Pancreas (tissue), 10 donors: ENCODE measurements at regions not wholly inside any gene's neighbourhood (a gene's known extent, or its start where the extent isn't known, plus 50 kb on each side); places are given as distances from the start of the nearest gene placed in this dataset.

Source experiments
- ATAC-seq, 4 donors: fragments of 200-7000 bp; cut with Tn5 transposase; one replicate each; pipeline versions ENCODE4 v1.8.0 to v1.9.1; 2020; ENCODE audit warnings: mild to moderate bottlenecking in 4 of 4, moderate library complexity in 4 of 4
- DNase-seq, 6 donors: peaks; one replicate each; pipeline ENCODE4 v3.0.0-alpha.2; 2020
- FAIRE-seq: peaks from 2 replicates; lab custom pipeline; 2012; peaks lifted over from hg19 to GRCh38; lab: Jason Lieb, UNC
- H3K27ac ChIP-seq, 4 donors: fragments of 200-600 bp; sonication (generic); 1 replicate in 3 of 4; 2 replicates in 1 of 4; pipeline versions ENCODE4 v1.5.0 to v1.8.0; 2020
- H3K27me3 ChIP-seq, 4 donors: fragments of 200-600 bp; one replicate each; pipeline ENCODE4 v1.8.0; 2021
- H3K36me3 ChIP-seq, 3 donors: fragments of 200-600 bp; sonication (generic) in 1 of 3; one replicate each; pipeline versions ENCODE4 v1.5.0 to v1.8.0; 2020 to 2021
- H3K4me1 ChIP-seq, 3 donors: fragments of 200-600 bp; one replicate each; pipeline ENCODE4 v1.8.0; 2021
- H3K4me3 ChIP-seq, 4 donors: fragments of 200-600 bp; sonication (generic) in 2 of 4; one replicate each; pipeline versions ENCODE4 v1.5.0 to v1.8.0; 2020 to 2021
- H3K9me3 ChIP-seq, 4 donors: fragments of 200-600 bp; one replicate each; pipeline ENCODE4 v1.8.0; 2021
- WGBS, 2 donors: extraction: QIAGEN DNeasy Blood & Tissue Kit; methylation state at CpG; one replicate each; pipeline ENCODE4 v1.1.7; 2013; 5-methylcytosine and 5-hydroxymethylcytosine counted together
- intact Hi-C, 3 donors: fragments of 100-400 bp; cut with DNase I; formaldehyde crosslinking; loops; one replicate each; pipeline versions ENCODE4 v1.11.1 to v1.14.2; 2022
- TF ChIP-seq, protein P1 (sequence below), 4 donors: fragments of 200-600 bp; sonication (generic) in 3 of 4; IDR thresholded peaks; one replicate each; pipeline versions ENCODE4 v1.5.0 to v1.8.0; 2021; ENCODE audit warnings: antibody characterized with exemption in 4 of 4
- donor health status: healthy with polysubstance abuse.
- donor health status: DM: no; HTN: no; CAD: no; lungs with moderate emphysema.
- donor health status: DM: no; HTN: no; CAD: no.
- donor health status: control.
- donor health status: control.
- donor health status: Bipolar disorder and iron deficiency.
- donor health status: DM: yes; HTN: yes; CAD: no.
- donor health status: DM: no; HTN: no; CAD: no.
- donor health status: DM: no; HTN: no; CAD: no.
- donor health status: DM: yes; HTN: yes; CAD: no.

DNA sequence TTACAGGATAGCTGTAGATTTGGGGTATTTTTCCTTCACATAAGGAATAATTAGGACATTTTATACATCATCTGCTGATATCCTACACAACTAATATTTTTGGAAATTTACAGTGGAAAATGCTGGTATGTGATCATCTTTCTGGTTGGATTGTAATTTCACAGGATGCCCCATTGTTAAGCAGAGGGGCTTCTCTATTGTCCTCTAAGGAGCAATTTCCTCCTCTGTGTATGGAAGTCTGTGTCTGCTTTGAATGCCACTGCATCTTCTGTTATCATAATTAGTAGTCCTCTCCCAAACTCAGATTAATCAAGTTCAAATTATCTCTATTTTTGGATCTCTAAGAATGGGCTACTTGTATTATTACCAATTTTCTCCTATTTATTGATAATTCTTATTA, 988.1 kb upstream of the B3GALT2 start:
- TF ChIP-seq, protein P1, sequence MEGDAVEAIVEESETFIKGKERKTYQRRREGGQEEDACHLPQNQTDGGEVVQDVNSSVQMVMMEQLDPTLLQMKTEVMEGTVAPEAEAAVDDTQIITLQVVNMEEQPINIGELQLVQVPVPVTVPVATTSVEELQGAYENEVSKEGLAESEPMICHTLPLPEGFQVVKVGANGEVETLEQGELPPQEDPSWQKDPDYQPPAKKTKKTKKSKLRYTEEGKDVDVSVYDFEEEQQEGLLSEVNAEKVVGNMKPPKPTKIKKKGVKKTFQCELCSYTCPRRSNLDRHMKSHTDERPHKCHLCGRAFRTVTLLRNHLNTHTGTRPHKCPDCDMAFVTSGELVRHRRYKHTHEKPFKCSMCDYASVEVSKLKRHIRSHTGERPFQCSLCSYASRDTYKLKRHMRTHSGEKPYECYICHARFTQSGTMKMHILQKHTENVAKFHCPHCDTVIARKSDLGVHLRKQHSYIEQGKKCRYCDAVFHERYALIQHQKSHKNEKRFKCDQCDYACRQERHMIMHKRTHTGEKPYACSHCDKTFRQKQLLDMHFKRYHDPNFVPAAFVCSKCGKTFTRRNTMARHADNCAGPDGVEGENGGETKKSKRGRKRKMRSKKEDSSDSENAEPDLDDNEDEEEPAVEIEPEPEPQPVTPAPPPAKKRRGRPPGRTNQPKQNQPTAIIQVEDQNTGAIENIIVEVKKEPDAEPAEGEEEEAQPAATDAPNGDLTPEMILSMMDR (IDR thresholded peaks at IDR 0.05): no peak
- FAIRE-seq: no peak
- H3K36me3 ChIP-seq: no peaks in the 10 kb centered on the region
- no peaks in the 10 kb centered on the region for H3K27me3 ChIP-seq
- no peak for ATAC-seq
- DNase-seq: no peak
- H3K9me3 ChIP-seq: no peaks in the 10 kb centered on the region
- no peak overlapping the region for H3K27ac ChIP-seq
- H3K4me3 ChIP-seq: no peak overlapping the region
- no peaks in the 10 kb centered on the region for H3K4me1 ChIP-seq
- intact Hi-C loops: no loop called here

DNA sequence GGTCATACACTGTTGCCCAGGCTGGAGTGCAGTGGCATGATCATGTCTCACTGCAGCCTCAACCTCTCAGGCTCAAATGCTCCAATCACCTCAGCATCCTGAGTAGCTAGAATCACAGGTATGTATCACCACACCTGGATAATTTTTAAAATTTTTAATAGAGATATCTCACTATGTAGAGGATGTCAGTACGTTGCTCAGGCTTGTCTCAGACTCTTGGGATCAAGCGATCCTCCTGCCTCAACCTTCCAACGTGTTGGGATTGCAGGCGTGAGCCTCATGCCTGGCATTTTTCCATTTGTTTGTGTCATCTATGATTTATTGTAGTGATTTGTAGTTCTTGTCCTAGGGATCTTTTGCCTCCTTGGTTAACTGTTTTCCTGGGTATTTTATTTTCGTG, 985.2 kb upstream of the B3GALT2 start:
- Histone ChIP-seq H3K4me3 (no peak overlapping the region), H3K27me3 (no peaks in the 10 kb centered on the region), H3K9me3 (no peaks in the 10 kb centered on the region), H3K27ac (no peak overlapping the region), H3K4me1 (no peaks in the 10 kb centered on the region), H3K36me3 (no peaks in the 10 kb centered on the region)
- ATAC-seq (no peak), DNase-seq (no peak), FAIRE-seq (no peak)
- intact Hi-C loops: no loop called here
- WGBS, 2 donors: 49 to 52% methylated on average over 5 of the region's 5 CpGs
- TF ChIP-seq, protein P1 (IDR thresholded peaks at IDR 0.05): no peak

DNA sequence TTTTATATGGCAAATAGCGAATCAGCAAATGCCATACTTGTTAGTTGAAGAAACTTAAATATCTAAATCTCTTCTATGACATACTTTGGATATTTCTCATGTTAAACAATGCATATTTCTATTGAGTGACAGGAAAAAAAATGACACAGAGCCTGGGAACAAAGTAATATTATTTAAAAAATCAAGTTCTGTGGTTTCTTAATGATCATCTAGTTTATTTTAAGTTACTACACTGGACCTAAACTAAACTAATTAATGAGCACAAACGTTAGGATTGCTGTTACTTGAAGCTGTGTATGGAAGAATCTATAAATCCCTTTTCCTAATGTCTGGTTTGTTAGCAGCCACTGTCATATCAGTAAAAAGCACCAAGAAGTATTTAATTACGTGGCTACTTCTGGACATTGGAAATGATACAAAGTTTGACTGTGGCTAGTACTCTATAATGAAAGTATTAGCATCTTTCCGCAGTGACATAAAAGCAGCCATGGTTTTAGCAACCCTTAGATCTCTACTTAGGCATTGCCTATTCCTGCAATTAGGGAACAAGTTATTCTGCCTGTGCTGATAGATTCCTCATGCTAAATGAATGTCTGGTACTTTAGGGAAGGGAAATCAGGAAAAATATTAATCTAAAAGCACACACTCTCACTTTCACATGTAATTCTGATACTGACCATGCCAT, 981.7 kb upstream of the B3GALT2 start:
- TF ChIP-seq, protein P1 (IDR thresholded peaks at IDR 0.05): no peak
- WGBS, 2 donors: 47% methylated on average over 4 of the region's 4 CpGs
- intact Hi-C loops: no loop called here
- no peaks in the 10 kb centered on the region for H3K4me1 ChIP-seq
- no peak overlapping the region for H3K27ac ChIP-seq
- FAIRE-seq (no peak), DNase-seq (no peak), ATAC-seq (no peak)
- no peaks in the 10 kb centered on the region for H3K9me3 ChIP-seq
- no peaks in the 10 kb centered on the region for H3K36me3 ChIP-seq
- no peaks in the 10 kb centered on the region for H3K27me3 ChIP-seq
- H3K4me3 ChIP-seq: no peak overlapping the region

DNA sequence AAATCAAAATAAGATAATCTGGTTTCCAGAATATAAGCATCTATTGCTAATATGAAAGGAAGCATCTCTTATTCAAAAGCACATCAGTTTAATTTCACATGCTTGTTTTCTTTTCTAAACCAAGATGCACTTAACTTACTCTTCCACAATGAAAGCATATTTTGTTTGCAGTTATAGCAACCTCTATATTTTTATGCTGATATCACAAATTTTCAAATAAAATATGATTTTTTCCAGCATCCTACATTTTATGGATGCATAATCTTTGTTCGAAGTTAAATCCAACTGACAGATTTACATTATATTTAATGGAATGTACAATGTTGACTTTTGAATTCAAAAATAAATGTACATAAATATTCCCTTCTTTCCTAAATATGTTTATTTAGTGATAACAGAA, 978.3 kb upstream of the B3GALT2 start:
- FAIRE-seq (no peak), ATAC-seq (no peak)
- WGBS, 2 donors: 39 to 44% methylated on average over 1 of the region's 1 CpG

DNA sequence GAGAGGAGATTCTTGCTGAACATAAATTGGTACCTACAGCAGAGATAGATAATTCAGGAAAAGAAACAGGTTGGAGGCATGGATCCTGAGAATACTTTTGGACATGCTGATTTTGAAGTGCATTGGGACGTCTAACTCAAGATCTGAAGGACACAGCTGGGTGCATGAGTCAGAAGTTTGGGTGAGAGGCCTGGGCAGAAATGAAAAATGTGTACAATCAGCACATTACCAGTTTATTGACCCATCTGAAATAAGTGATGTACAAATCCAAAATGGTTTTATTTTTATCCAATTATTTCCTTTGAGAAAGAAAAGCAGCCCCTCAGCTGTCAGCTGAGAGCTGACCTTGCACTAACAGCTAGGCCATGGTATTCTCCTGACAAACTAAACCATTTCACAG, 975.2 kb upstream of the B3GALT2 start:
- FAIRE-seq: no peak
- WGBS, 2 donors: 33 to 42% methylated on average over 1 of the region's 1 CpG
- no peak for DNase-seq
- no peaks in the 10 kb centered on the region for H3K27me3 ChIP-seq
- H3K4me1 ChIP-seq: no peaks in the 10 kb centered on the region
- no peak overlapping the region for H3K27ac ChIP-seq
- TF ChIP-seq, protein P1 (IDR thresholded peaks at IDR 0.05): no peak
- H3K9me3 ChIP-seq: no peaks in the 10 kb centered on the region
- no peak for ATAC-seq
- H3K36me3 ChIP-seq: no peaks in the 10 kb centered on the region
- intact Hi-C loops: no loop called here
- H3K4me3 ChIP-seq: no peak overlapping the region

More for the DNA sequence above, 978.3 kb upstream of the B3GALT2 start:
- Histone ChIP-seq H3K36me3 (no peaks in the 10 kb centered on the region), H3K27ac (no peak overlapping the region), H3K27me3 (no peaks in the 10 kb centered on the region), H3K4me3 (no peak overlapping the region), H3K9me3 (no peaks in the 10 kb centered on the region), H3K4me1 (no peaks in the 10 kb centered on the region)
- intact Hi-C loops: no loop called here
- no peak for DNase-seq
- TF ChIP-seq, protein P1 (IDR thresholded peaks at IDR 0.05): no peak
